ENCODE measurements at regions not wholly inside any gene's neighbourhood (a gene's known extent, or its start where the extent isn't known, plus 50 kb on each side); places are given as distances from the start of the nearest gene placed in this dataset.

DNA sequence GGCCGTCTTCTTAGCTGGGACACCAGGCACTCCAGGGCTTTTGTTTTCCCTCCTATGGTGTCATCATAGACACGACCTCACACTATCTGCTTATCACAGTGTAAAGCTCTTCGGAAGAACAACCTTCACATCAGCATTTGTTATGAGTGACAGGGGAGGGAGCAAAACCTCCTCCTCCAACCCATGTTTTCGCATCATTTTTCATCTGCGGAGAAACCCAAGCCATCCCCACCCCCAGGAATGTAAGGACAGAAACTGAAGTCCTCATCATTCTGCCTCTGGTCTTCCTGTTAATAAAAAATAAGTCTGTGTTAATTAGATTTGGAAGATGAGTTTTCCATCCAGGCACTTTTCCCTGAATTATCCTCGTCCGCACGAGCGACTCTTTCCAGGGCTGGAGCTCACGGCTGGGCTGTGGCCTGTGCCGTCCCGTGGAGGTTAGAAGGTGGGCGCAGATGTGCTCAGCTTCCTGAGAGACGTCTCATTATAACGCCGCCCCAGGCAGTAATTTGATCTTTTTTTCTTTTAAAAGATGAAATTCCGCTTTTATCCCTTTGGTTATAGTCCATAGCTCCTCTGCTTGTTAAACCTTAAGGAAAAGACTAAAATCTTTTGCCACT, 101.6 kb upstream of the TMEM18 start:
- Histone ChIP-seq H3K36me3 (ENCODE audit: control insufficient read depth in 5 of 5, insufficient read depth in 5 of 5, low read length in 5 of 5) (no peaks in the 10 kb centered on the region), H3K4me1 (ENCODE audit: control insufficient read depth in 5 of 5, insufficient read depth in 5 of 5, low read length in 5 of 5) (peaks cover 0 to 3% (median 0%) of the 10 kb centered on the region in 5 donors), H3K27ac (ENCODE audit: low read depth, low read length) (no peak overlapping the region), H3K27me3 (ENCODE audit: control insufficient read depth in 5 of 5, insufficient read depth in 4 of 5, low read length in 5 of 5) (peaks cover 2 to 9% (median 5%) of the 10 kb centered on the region in 5 donors), H3K4me3 (ENCODE audit: low read depth in 1 of 5, low read length in 5 of 5) (no peak overlapping the region), H3K9me3 (ENCODE audit: control insufficient read depth in 5 of 5, low read length in 5 of 5) (no peaks in the 10 kb centered on the region), H3K9ac (ENCODE audit: low read length in 5 of 5) (no peak overlapping the region)

DNA sequence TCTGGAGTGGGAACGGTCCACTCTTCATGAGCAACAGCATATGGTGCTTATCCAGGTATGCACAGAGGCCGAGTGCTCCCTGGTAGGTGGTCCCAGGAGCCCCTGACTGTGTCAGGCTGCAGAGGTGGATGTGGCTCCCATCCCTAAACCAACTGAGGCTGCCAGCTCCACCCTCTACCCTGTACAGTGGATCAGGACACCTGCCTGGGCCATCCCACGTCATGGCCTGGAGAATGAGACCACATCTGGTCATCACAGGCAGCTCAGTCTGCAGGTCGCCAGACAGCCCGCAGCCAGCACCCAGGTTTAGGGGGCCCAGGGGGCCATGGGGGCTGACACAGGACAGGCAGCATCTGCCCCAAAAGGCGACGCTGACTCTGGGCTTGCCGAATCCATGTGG, 100.3 kb upstream of the TMEM18 start:
- Histone ChIP-seq H3K4me1 (ENCODE audit: control insufficient read depth in 5 of 5, insufficient read depth in 5 of 5, low read length in 5 of 5) (peaks cover 0 to 3% (median 0%) of the 10 kb centered on the region in 5 donors), H3K27me3 (ENCODE audit: control insufficient read depth in 5 of 5, insufficient read depth in 4 of 5, low read length in 5 of 5) (peaks cover 2 to 7% (median 5%) of the 10 kb centered on the region in 5 donors), H3K9me3 (ENCODE audit: control insufficient read depth in 5 of 5, low read length in 5 of 5) (no peaks in the 10 kb centered on the region), H3K4me3 (ENCODE audit: low read depth in 1 of 5, low read length in 5 of 5) (no peak overlapping the region), H3K9ac (ENCODE audit: low read length in 5 of 5) (no peak overlapping the region), H3K36me3 (ENCODE audit: control insufficient read depth in 5 of 5, insufficient read depth in 5 of 5, low read length in 5 of 5) (no peaks in the 10 kb centered on the region), H3K27ac (ENCODE audit: low read depth, low read length) (no peak overlapping the region)

DNA sequence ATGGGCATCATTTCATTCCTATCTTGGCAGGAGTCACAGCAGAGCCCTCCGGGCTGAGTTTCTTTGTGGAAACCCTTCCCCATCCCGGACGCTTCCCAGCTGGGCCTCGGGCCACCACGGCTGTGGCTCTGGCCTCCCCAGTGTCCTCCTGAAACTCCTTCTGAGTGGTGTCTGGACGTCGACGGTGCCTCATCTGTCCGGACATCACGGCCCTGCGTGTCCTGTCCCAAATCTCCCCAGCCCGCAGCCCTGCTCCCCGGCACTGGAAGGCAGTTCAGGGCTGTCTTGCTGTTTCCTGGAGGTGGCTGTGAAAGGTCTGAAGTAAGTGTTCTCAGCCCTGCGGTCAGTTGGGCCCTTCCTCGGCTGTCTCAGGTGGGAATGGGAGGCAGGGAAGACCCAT, 99.8 kb upstream of the TMEM18 start:
- Histone ChIP-seq H3K9me3 (ENCODE audit: control insufficient read depth in 5 of 5, low read length in 5 of 5) (no peaks in the 10 kb centered on the region), H3K36me3 (ENCODE audit: control insufficient read depth in 5 of 5, insufficient read depth in 5 of 5, low read length in 5 of 5) (no peaks in the 10 kb centered on the region), H3K27ac (ENCODE audit: low read depth, low read length) (no peak overlapping the region), H3K4me3 (ENCODE audit: low read depth in 1 of 5, low read length in 5 of 5) (no peak overlapping the region), H3K4me1 (ENCODE audit: control insufficient read depth in 5 of 5, insufficient read depth in 5 of 5, low read length in 5 of 5) (peaks cover 0 to 3% (median 0%) of the 10 kb centered on the region in 5 donors), H3K9ac (ENCODE audit: low read length in 5 of 5) (no peak overlapping the region), H3K27me3 (ENCODE audit: control insufficient read depth in 5 of 5, insufficient read depth in 4 of 5, low read length in 5 of 5) (peaks cover 0 to 9% (median 5%) of the 10 kb centered on the region in 5 donors)

DNA sequence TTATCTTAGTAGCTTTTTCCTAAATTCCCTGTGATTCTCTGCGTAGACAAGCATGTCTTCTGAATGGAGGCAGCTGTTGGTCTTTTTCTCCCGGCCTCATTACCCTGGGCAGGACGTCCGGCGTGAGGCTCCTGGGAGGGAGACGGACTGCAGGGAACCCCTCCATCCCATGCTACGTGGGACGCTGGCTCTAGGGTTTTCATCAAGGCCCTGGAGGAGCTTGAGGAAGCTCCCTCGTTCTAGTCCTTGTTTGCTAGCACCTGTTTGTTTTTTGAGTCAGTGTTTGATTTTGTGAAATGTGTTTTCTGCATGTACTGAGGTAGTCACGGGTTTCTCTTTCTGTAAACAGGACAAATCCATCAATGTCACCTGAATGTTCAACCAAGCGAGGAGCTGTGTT, 99.3 kb upstream of the TMEM18 start:
- Histone ChIP-seq H3K36me3 (ENCODE audit: control insufficient read depth in 5 of 5, insufficient read depth in 5 of 5, low read length in 5 of 5) (no peaks in the 10 kb centered on the region), H3K9ac (ENCODE audit: low read length in 5 of 5) (no peak overlapping the region), H3K27me3 (ENCODE audit: control insufficient read depth in 5 of 5, insufficient read depth in 4 of 5, low read length in 5 of 5) (peaks cover 0 to 10% (median 5%) of the 10 kb centered on the region in 5 donors), H3K4me1 (ENCODE audit: control insufficient read depth in 5 of 5, insufficient read depth in 5 of 5, low read length in 5 of 5) (peaks cover 0 to 3% (median 0%) of the 10 kb centered on the region in 5 donors), H3K4me3 (ENCODE audit: low read depth in 1 of 5, low read length in 5 of 5) (no peak overlapping the region), H3K27ac (ENCODE audit: low read depth, low read length) (no peak overlapping the region), H3K9me3 (ENCODE audit: control insufficient read depth in 5 of 5, low read length in 5 of 5) (no peaks in the 10 kb centered on the region)

DNA sequence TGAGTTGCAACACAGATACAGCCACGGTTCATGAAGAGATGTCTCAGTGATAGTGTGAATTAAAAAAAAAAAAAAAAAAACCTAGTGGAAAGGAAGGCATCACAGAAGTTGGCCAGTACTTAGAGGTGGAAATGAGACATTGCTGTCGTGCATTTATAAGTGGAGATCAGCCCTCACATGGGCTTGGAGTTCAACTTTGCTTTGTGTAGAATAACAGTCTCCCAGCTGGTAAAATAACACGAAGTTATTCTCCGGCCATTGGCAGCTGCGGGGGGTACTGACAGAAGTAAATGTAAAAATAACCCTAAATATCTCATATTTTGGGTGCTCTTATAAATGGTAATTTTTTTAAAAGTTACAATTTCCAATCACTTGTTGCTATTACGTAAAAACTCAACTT, 98.8 kb upstream of the TMEM18 start:
- Histone ChIP-seq H3K4me3 (ENCODE audit: low read depth in 1 of 5, low read length in 5 of 5) (no peak overlapping the region), H3K27me3 (ENCODE audit: control insufficient read depth in 5 of 5, insufficient read depth in 4 of 5, low read length in 5 of 5) (peaks cover 0 to 13% (median 5%) of the 10 kb centered on the region in 5 donors), H3K4me1 (ENCODE audit: control insufficient read depth in 5 of 5, insufficient read depth in 5 of 5, low read length in 5 of 5) (peaks cover 0 to 3% (median 0%) of the 10 kb centered on the region in 5 donors), H3K9me3 (ENCODE audit: control insufficient read depth in 5 of 5, low read length in 5 of 5) (no peaks in the 10 kb centered on the region), H3K36me3 (ENCODE audit: control insufficient read depth in 5 of 5, insufficient read depth in 5 of 5, low read length in 5 of 5) (no peaks in the 10 kb centered on the region), H3K9ac (ENCODE audit: low read length in 5 of 5) (no peak overlapping the region), H3K27ac (ENCODE audit: low read depth, low read length) (no peak overlapping the region)

DNA sequence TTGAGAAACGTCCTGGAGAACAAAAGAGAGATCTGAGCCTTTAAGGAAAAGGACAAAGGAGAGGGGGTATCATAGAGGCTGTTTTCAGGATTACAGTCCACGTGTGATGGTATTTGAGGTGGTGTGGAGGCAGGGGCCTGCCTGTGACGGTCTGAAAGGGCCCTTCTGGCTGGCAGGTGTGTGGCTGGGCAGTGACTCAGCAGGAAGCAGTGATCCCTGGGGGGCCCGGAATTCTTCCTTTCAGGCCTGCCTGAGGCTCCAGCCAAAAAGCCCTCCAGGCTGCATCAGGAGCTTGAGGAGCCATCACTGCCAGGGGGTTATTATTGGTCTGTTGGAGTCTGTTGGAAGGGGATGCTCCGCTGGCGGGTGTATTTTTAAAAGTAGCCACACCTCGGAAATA, 97.2 kb upstream of the TMEM18 start:
- Histone ChIP-seq H3K4me3 (ENCODE audit: low read depth in 1 of 5, low read length in 5 of 5) (no peak overlapping the region), H3K27ac (ENCODE audit: low read depth, low read length) (no peak overlapping the region), H3K9me3 (ENCODE audit: control insufficient read depth in 5 of 5, low read length in 5 of 5) (no peaks in the 10 kb centered on the region), H3K36me3 (ENCODE audit: control insufficient read depth in 5 of 5, insufficient read depth in 5 of 5, low read length in 5 of 5) (no peaks in the 10 kb centered on the region), H3K27me3 (ENCODE audit: control insufficient read depth in 5 of 5, insufficient read depth in 4 of 5, low read length in 5 of 5) (peaks cover 0 to 8% (median 0%) of the 10 kb centered on the region in 5 donors), H3K9ac (ENCODE audit: low read length in 5 of 5) (no peak overlapping the region), H3K4me1 (ENCODE audit: control insufficient read depth in 5 of 5, insufficient read depth in 5 of 5, low read length in 5 of 5) (peaks cover 0 to 3% (median 0%) of the 10 kb centered on the region in 5 donors)

GRCh38 chr2:773256-774160, 96.3 kb upstream of the TMEM18 start:
- H3K4me1 ChIP-seq (ENCODE audit: control insufficient read depth in 5 of 5, insufficient read depth in 5 of 5, low read length in 5 of 5), result peaks cover 0 to 3% (median 0%) of the 10 kb centered on the region in 5 donors
- H3K4me3 ChIP-seq (ENCODE audit: low read depth in 1 of 5, low read length in 5 of 5), result no peak overlapping the region
- H3K36me3 ChIP-seq (ENCODE audit: control insufficient read depth in 5 of 5, insufficient read depth in 5 of 5, low read length in 5 of 5), result no peaks in the 10 kb centered on the region
- no peak overlapping the region for H3K27ac ChIP-seq (ENCODE audit: low read depth, low read length)
- H3K9ac ChIP-seq (ENCODE audit: low read length in 5 of 5), result no peak overlapping the region
- H3K9me3 ChIP-seq (ENCODE audit: control insufficient read depth in 5 of 5, low read length in 5 of 5), result peaks cover 0 to 3% (median 0%) of the 10 kb centered on the region in 5 donors
- H3K27me3 ChIP-seq (ENCODE audit: control insufficient read depth in 5 of 5, insufficient read depth in 4 of 5, low read length in 5 of 5), result peaks cover 0 to 8% (median 0%) of the 10 kb centered on the region in 5 donors

- H3K36me3 ChIP-seq (ENCODE audit: control insufficient read depth in 5 of 5, insufficient read depth in 5 of 5, low read length in 5 of 5), result no peaks in the 10 kb centered on the region
- H3K27ac ChIP-seq (ENCODE audit: low read depth, low read length), result no peak overlapping the region
- H3K4me3 ChIP-seq (ENCODE audit: low read depth in 1 of 5, low read length in 5 of 5), result no peak overlapping the region
- peaks cover 0 to 6% (median 0%) of the 10 kb centered on the region in 5 donors for H3K27me3 ChIP-seq (ENCODE audit: control insufficient read depth in 5 of 5, insufficient read depth in 4 of 5, low read length in 5 of 5)
- H3K9ac ChIP-seq (ENCODE audit: low read length in 5 of 5), result no peak overlapping the region
- H3K4me1 ChIP-seq (ENCODE audit: control insufficient read depth in 5 of 5, insufficient read depth in 5 of 5, low read length in 5 of 5), result peaks cover 0 to 3% (median 0%) of the 10 kb centered on the region in 5 donors
- peaks cover 0 to 4% (median 0%) of the 10 kb centered on the region in 5 donors for H3K9me3 ChIP-seq (ENCODE audit: control insufficient read depth in 5 of 5, low read length in 5 of 5)
Observed at GRCh38 chr2:771538-771937, 94.3 kb upstream of the TMEM18 start.

DNA sequence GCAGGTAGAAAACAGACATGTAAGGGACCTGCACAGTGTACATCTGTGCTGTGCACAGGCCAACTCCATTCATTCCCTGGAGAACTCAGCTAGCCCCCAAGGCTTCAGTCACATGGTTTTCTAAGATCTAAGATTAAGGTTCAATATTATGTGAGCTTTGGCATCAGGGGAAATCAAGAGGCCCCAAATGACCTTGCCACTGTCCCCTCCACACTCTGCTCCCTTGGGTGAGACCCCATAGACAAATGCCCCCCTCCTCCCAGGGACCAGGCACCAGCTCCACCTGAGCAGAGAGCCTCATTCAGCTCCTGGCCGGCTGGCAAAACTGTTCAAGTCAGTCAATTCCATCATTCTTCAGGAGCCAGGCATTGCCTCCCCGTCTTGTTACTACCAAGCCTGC, 93.6 kb upstream of the TMEM18 start:
- Histone ChIP-seq H3K9ac (ENCODE audit: low read length in 5 of 5) (no peak overlapping the region), H3K9me3 (ENCODE audit: control insufficient read depth in 5 of 5, low read length in 5 of 5) (peaks cover 0 to 4% (median 0%) of the 10 kb centered on the region in 5 donors)

GRCh38 chr2:769771-770170, 92.6 kb upstream of the TMEM18 start:
- Histone ChIP-seq H3K4me1 (ENCODE audit: control insufficient read depth in 5 of 5, insufficient read depth in 5 of 5, low read length in 5 of 5) (peaks cover 0 to 3% (median 0%) of the 10 kb centered on the region in 5 donors), H3K9me3 (ENCODE audit: control insufficient read depth in 5 of 5, low read length in 5 of 5) (peaks cover 0 to 4% (median 0%) of the 10 kb centered on the region in 5 donors), H3K9ac (ENCODE audit: low read length in 5 of 5) (no peak overlapping the region), H3K27me3 (ENCODE audit: control insufficient read depth in 5 of 5, insufficient read depth in 4 of 5, low read length in 5 of 5) (peaks cover 0 to 6% (median 0%) of the 10 kb centered on the region in 5 donors), H3K27ac (ENCODE audit: low read depth, low read length) (no peak overlapping the region), H3K4me3 (ENCODE audit: low read depth in 1 of 5, low read length in 5 of 5) (no peak overlapping the region), H3K36me3 (ENCODE audit: control insufficient read depth in 5 of 5, insufficient read depth in 5 of 5, low read length in 5 of 5) (no peaks in the 10 kb centered on the region)

More for the DNA sequence above, 93.6 kb upstream of the TMEM18 start:
- no peak overlapping the region for H3K4me3 ChIP-seq (ENCODE audit: low read depth in 1 of 5, low read length in 5 of 5)
- no peaks in the 10 kb centered on the region for H3K36me3 ChIP-seq (ENCODE audit: control insufficient read depth in 5 of 5, insufficient read depth in 5 of 5, low read length in 5 of 5)
- H3K4me1 ChIP-seq (ENCODE audit: control insufficient read depth in 5 of 5, insufficient read depth in 5 of 5, low read length in 5 of 5), result peaks cover 0 to 3% (median 0%) of the 10 kb centered on the region in 5 donors
- peaks cover 0 to 6% (median 0%) of the 10 kb centered on the region in 5 donors for H3K27me3 ChIP-seq (ENCODE audit: control insufficient read depth in 5 of 5, insufficient read depth in 4 of 5, low read length in 5 of 5)
- no peak overlapping the region for H3K27ac ChIP-seq (ENCODE audit: low read depth, low read length)

Data from subcutaneous abdominal adipose tissue (tissue), 5 donors.